ENCODE measurements at regions not wholly inside any gene's neighbourhood (a gene's known extent, or its start where the extent isn't known, plus 50 kb on each side); places are given as distances from the start of the nearest gene placed in this dataset.

- intact Hi-C loops (cut with DNase I) = no loop called here
- Histone ChIP-seq H3K4me3 (replicated peaks in 1 of 3) (no peak overlapping the region), H3K9me3 (no peaks in the 10 kb centered on the region), H3K27ac (no peak overlapping the region), H3K27me3 (no peaks in the 10 kb centered on the region), H3K36me3 (no peaks in the 10 kb centered on the region), H3K4me1 (no peaks in the 10 kb centered on the region)
- 65 to 71% methylated on average over 2 of the region's 2 CpGs for WGBS, 2 donors
- no peak for DNase-seq
- TF ChIP-seq, protein P1, sequence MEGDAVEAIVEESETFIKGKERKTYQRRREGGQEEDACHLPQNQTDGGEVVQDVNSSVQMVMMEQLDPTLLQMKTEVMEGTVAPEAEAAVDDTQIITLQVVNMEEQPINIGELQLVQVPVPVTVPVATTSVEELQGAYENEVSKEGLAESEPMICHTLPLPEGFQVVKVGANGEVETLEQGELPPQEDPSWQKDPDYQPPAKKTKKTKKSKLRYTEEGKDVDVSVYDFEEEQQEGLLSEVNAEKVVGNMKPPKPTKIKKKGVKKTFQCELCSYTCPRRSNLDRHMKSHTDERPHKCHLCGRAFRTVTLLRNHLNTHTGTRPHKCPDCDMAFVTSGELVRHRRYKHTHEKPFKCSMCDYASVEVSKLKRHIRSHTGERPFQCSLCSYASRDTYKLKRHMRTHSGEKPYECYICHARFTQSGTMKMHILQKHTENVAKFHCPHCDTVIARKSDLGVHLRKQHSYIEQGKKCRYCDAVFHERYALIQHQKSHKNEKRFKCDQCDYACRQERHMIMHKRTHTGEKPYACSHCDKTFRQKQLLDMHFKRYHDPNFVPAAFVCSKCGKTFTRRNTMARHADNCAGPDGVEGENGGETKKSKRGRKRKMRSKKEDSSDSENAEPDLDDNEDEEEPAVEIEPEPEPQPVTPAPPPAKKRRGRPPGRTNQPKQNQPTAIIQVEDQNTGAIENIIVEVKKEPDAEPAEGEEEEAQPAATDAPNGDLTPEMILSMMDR (IDR thresholded peaks at IDR 0.05) = no peak
- TF ChIP-seq POLR2A (IDR thresholded peaks at IDR 0.05) = no peak
Observed at GRCh38 chr13:89812856-89813255, 1534.6 kb upstream of the MIR17HG start.

DNA sequence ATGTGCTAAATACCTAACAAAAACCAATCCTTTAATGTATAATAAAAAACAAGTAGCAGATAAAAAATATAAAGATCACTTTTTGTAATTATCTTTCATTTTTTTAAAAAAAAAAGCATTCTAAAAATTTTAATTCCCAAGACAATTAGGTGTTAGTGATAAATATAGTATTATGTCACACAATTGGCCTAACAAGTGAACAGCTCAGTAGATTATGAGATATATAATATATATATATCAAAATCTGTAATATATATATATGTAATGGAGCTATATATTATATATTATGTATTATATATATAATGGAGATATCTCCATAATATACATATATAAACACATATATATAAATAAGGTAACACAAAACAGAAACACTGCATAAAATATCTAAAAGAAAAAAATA lies 1531.1 kb upstream of the MIR17HG start:
- no peak for DNase-seq
- H3K4me1 ChIP-seq = no peaks in the 10 kb centered on the region
- no peak overlapping the region for H3K4me3 ChIP-seq (replicated peaks in 1 of 3)
- H3K9me3 ChIP-seq = no peaks in the 10 kb centered on the region
- intact Hi-C loops (cut with DNase I) = no loop called here
- H3K27me3 ChIP-seq = no peaks in the 10 kb centered on the region
- no peak overlapping the region for H3K27ac ChIP-seq
- no peaks in the 10 kb centered on the region for H3K36me3 ChIP-seq
- no peak for TF ChIP-seq POLR2A (IDR thresholded peaks at IDR 0.05)
- TF ChIP-seq, protein P1 (IDR thresholded peaks at IDR 0.05) = no peak

GRCh38 chr13:89822467-89822866 lies 1525.0 kb upstream of the MIR17HG start:
- DNase-seq = no peak
- intact Hi-C loops (cut with DNase I) = no loop called here
- 37 to 44% methylated on average over 4 of the region's 4 CpGs for WGBS, 2 donors

GRCh38 chr13:89827552-89827951 lies 1519.9 kb upstream of the MIR17HG start:
- TF ChIP-seq, protein P1 (IDR thresholded peaks at IDR 0.05) = no peak
- TF ChIP-seq POLR2A (IDR thresholded peaks at IDR 0.05) = no peak
- WGBS, 2 donors = 84 to 85% methylated on average over 4 of the region's 4 CpGs
- H3K9me3 ChIP-seq = no peaks in the 10 kb centered on the region
- no peak overlapping the region for H3K4me3 ChIP-seq (replicated peaks in 1 of 3)
- no peaks in the 10 kb centered on the region for H3K4me1 ChIP-seq
- DNase-seq = no peak
- H3K36me3 ChIP-seq = no peaks in the 10 kb centered on the region
- intact Hi-C loops (cut with DNase I) = no loop called here
- H3K27ac ChIP-seq = no peak overlapping the region
- no peaks in the 10 kb centered on the region for H3K27me3 ChIP-seq

More at GRCh38 chr13:89822467-89822866, 1525.0 kb upstream of the MIR17HG start:
- TF ChIP-seq, protein P1 (IDR thresholded peaks at IDR 0.05) = no peak
- no peak for TF ChIP-seq POLR2A (IDR thresholded peaks at IDR 0.05)
- Histone ChIP-seq H3K9me3 (no peaks in the 10 kb centered on the region), H3K4me1 (no peaks in the 10 kb centered on the region), H3K4me3 (replicated peaks in 1 of 3) (no peak overlapping the region), H3K36me3 (no peaks in the 10 kb centered on the region), H3K27me3 (no peaks in the 10 kb centered on the region), H3K27ac (no peak overlapping the region)

- no peak overlapping the region for H3K27ac ChIP-seq
- 87 to 91% methylated on average over 3 of the region's 3 CpGs for WGBS, 2 donors
- no peaks in the 10 kb centered on the region for H3K27me3 ChIP-seq
- no peaks in the 10 kb centered on the region for H3K36me3 ChIP-seq
- no peaks in the 10 kb centered on the region for H3K9me3 ChIP-seq
- intact Hi-C loops (cut with DNase I) = no loop called here
- H3K4me1 ChIP-seq = no peaks in the 10 kb centered on the region
- no peak for DNase-seq
- no peak overlapping the region for H3K4me3 ChIP-seq (replicated peaks in 1 of 3)
- TF ChIP-seq, protein P1 (IDR thresholded peaks at IDR 0.05) = no peak
- TF ChIP-seq POLR2A (IDR thresholded peaks at IDR 0.05) = no peak
Observed at GRCh38 chr13:89828506-89828905, 1519.0 kb upstream of the MIR17HG start.

All from thyroid gland (tissue), 4 donors.